ENCODE measurements at regions not wholly inside any gene's neighbourhood (a gene's known extent, or its start where the extent isn't known, plus 50 kb on each side); places are given as distances from the start of the nearest gene placed in this dataset.

GRCh38 chr1:34358636-34359035, 181.9 kb downstream of the C1orf94 start:
- no peak for DNase-seq (ENCODE audit: low read depth)
- TF ChIP-seq CTCF (conservative IDR thresholded peaks at IDR 0.05; ENCODE audit: low read depth, low read length): no peak
- no peak overlapping the region for H3K4me3 ChIP-seq (ENCODE audit: low read length)

GRCh38 chr1:34359411-34359810, 182.7 kb downstream of the C1orf94 start:
- no peak for DNase-seq (ENCODE audit: low read depth)
- no peak overlapping the region for H3K4me3 ChIP-seq (ENCODE audit: low read length)
- TF ChIP-seq CTCF (conservative IDR thresholded peaks at IDR 0.05; ENCODE audit: low read depth, low read length): no peak

GRCh38 chr1:34360574-34360973, 183.9 kb downstream of the C1orf94 start:
- TF ChIP-seq CTCF (conservative IDR thresholded peaks at IDR 0.05; ENCODE audit: low read depth, low read length): no peak
- no peak for DNase-seq (ENCODE audit: low read depth)
- H3K4me3 ChIP-seq (ENCODE audit: low read length): no peak overlapping the region

- DNase-seq (ENCODE audit: low read depth): no peak
- no peak for TF ChIP-seq CTCF (conservative IDR thresholded peaks at IDR 0.05; ENCODE audit: low read depth, low read length)
- H3K4me3 ChIP-seq (ENCODE audit: low read length): no peak overlapping the region
These were observed 184.4 kb downstream of the C1orf94 start for GRCh38 chr1:34361121-34361520.

GRCh38 chr1:34361781-34362357, 185.2 kb downstream of the C1orf94 start:
- DNase-seq (ENCODE audit: low read depth): no peak
- no peak overlapping the region for H3K4me3 ChIP-seq (ENCODE audit: low read length)
- no peak for TF ChIP-seq CTCF (conservative IDR thresholded peaks at IDR 0.05; ENCODE audit: low read depth, low read length)

GRCh38 chr1:34362949-34363348, 186.2 kb downstream of the C1orf94 start:
- TF ChIP-seq CTCF (conservative IDR thresholded peaks at IDR 0.05; ENCODE audit: low read depth, low read length): no peak
- DNase-seq (ENCODE audit: low read depth): no peak

GRCh38 chr1:34363447-34363846, 186.7 kb downstream of the C1orf94 start:
- H3K4me3 ChIP-seq (ENCODE audit: low read length): no peak overlapping the region
- no peak for TF ChIP-seq CTCF (conservative IDR thresholded peaks at IDR 0.05; ENCODE audit: low read depth, low read length)
- no peak for DNase-seq (ENCODE audit: low read depth)

More at GRCh38 chr1:34362949-34363348, 186.2 kb downstream of the C1orf94 start:
- no peak overlapping the region for H3K4me3 ChIP-seq (ENCODE audit: low read length)
